BJ (cell line): ENCODE measurements at regions not wholly inside any gene's neighbourhood (a gene's known extent, or its start where the extent isn't known, plus 50 kb on each side); places are given as distances from the start of the nearest gene placed in this dataset.

Source experiments
- CTCF ChIA-PET: fragments of 350-600 bp; formaldehyde crosslinking; extraction: SDS; loops from one replicate; lab custom pipeline; 2021; ENCODE audit warnings: antibody characterized with exemption, inconsistent platforms; lab: Yijun Ruan, JAX
- POLR2A ChIA-PET: fragments of 300-600 bp; sonication (Branson Sonifier 250); formaldehyde crosslinking; extraction: SDS; loops from one replicate; lab custom pipeline; 2021; ENCODE audit warnings: antibody characterized with exemption; lab: Charles Lee
- DNase-seq: peaks from one replicate; pipeline ENCODE4 v3.0.0-alpha.2; 2011; ENCODE audit warnings: low read depth
- H3K27me3 ChIP-seq: 2 replicates; pipeline ENCODE4 v1.6.0; 2011; ENCODE audit warnings: low read length; ENCODE audit not compliant: control insufficient read depth, insufficient read depth
- H3K36me3 ChIP-seq: 2 replicates; pipeline ENCODE4 v1.5.1; 2011; ENCODE audit warnings: low read length; ENCODE audit not compliant: control insufficient read depth, insufficient read depth
- H3K4me3 ChIP-seq: 2 replicates; pipeline ENCODE4 v1.5.1; 2011; ENCODE audit warnings: low read depth, mild to moderate bottlenecking, control low read depth, low read length
- CTCF ChIP-seq: IDR thresholded peaks from 2 replicates; pipeline ENCODE4 v1.5.1; 2011; ENCODE audit warnings: low read depth, mild to moderate bottlenecking, control low read depth, inconsistent platforms, low read length, moderate library complexity; ENCODE audit not compliant: insufficient read depth

- TF ChIP-seq CTCF = no peak
- Histone ChIP-seq H3K27me3 (no peaks in the 10 kb centered on the region), H3K4me3 (no peak overlapping the region), H3K36me3 (no peaks in the 10 kb centered on the region)
- POLR2A ChIA-PET = no interaction called here
- CTCF ChIA-PET = no interaction called here
- no peak for DNase-seq
Measured at GRCh38 chr15:97712530-97712929, 248.0 kb upstream of the ARRDC4 start.

DNA sequence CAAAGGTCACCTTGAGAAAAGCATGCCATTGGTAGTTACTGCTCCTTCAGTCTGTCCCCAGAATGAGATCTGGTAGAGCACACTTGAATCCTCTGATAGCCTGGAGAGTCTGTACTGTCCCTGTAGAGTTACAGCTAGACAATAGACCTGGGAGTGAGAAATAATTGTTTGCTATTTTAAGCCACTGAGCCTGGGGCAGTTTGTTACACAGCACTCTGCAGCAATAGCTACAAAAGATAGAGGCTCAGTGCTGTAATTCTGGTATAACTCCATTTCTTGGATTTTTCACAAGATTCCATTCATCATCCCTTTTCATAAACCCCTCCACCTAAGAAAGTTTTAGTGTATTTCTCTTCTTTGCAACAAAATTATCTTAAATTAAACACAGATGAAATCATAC is 242.7 kb upstream of the ARRDC4 start:
- POLR2A ChIA-PET = no interaction called here
- Histone ChIP-seq H3K4me3 (no peak overlapping the region), H3K36me3 (no peaks in the 10 kb centered on the region), H3K27me3 (no peaks in the 10 kb centered on the region)
- TF ChIP-seq CTCF = no peak
- CTCF ChIA-PET = no interaction called here
- no peak for DNase-seq

- no peak for DNase-seq
- POLR2A ChIA-PET = no interaction called here
- H3K4me3 ChIP-seq = no peak overlapping the region
- CTCF ChIA-PET = no interaction called here
- no peaks in the 10 kb centered on the region for H3K27me3 ChIP-seq
- H3K36me3 ChIP-seq = no peaks in the 10 kb centered on the region
- no peak for TF ChIP-seq CTCF
Measured at GRCh38 chr15:97718509-97718908, 242.0 kb upstream of the ARRDC4 start.

DNA sequence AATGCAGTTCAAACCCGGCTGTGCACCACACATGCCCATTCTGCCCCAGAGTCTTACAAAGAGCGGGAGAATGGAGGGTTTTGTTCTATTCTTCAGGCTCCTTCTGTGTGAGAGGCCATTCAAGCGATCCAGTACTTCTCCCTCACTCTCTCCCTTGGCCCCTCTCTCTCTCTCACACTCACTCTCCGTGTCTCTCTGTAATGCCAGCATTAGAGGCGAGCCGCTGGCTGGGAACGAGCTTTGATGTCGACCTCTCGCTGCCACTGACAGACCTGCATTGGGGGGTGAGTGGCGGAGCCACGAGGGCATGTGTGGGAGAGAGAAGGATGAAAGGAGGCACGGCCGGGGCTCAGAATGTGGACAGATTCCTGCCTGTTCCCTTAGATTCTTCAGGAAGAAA is 231.7 kb upstream of the ARRDC4 start:
- H3K27me3 ChIP-seq = no peaks in the 10 kb centered on the region
- no peaks in the 10 kb centered on the region for H3K36me3 ChIP-seq
- no peak for TF ChIP-seq CTCF
- no peak for DNase-seq
- ChIA-PET CTCF (no interaction called here), POLR2A (no interaction called here)
- no peak overlapping the region for H3K4me3 ChIP-seq

DNA sequence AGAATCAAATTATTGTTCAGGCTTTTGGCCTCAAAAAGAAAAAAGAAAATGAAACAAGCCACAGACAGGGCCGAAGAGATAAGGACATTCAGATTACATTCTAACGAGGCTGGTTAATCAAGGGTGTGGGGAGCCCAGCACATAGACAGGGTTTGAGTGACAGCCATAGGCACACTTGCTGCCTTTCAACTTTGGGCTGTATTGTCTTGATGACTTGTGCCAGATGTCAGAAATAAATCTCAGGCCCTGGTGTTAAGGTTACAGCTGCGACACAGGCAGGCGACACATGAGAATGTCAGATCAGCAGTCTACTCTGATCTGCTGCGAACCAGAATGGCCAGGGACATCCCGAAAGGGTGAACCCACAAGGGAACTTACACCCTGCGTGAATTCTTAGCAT is 231.2 kb upstream of the ARRDC4 start:
- H3K27me3 ChIP-seq = no peaks in the 10 kb centered on the region
- no peaks in the 10 kb centered on the region for H3K36me3 ChIP-seq
- TF ChIP-seq CTCF = no peak
- ChIA-PET POLR2A (no interaction called here), CTCF (no interaction called here)
- no peak overlapping the region for H3K4me3 ChIP-seq
- no peak for DNase-seq
